IMR-90 (cell line): ENCODE measurements at regions not wholly inside any gene's neighbourhood (a gene's known extent, or its start where the extent isn't known, plus 50 kb on each side); places are given as distances from the start of the nearest gene placed in this dataset.

Source experiments
- ATAC-seq: fragments of 200-7000 bp; cut with Tn5 transposase; 2 replicates; pipeline ENCODE4 v1.9.1; 2020; ENCODE audit warnings: low read depth, mild to moderate bottlenecking, moderate library complexity
- BruUV-seq: library from RNA; stranded (reverse); fragments of 400-500 nt; replicated peaks from 2 replicates; lab custom pipeline; 2021; lab: Mats Ljungman, UMichigan
- CTCF ChIA-PET: fragments of 300-600 bp; formaldehyde crosslinking; extraction: SDS; loops from one replicate; lab custom pipeline; 2021; ENCODE audit warnings: antibody characterized with exemption; lab: Yijun Ruan, JAX
- POLR2A ChIA-PET: fragments of 300-600 bp; sonication (Branson Sonifier 250); formaldehyde crosslinking; loops from one replicate; lab custom pipeline; 2022; ENCODE audit warnings: antibody characterized with exemption; ENCODE audit not compliant: unreplicated experiment; lab: Charles Lee
- DNase-seq: peaks from one replicate; pipeline ENCODE4 v3.0.0; 2013
- H2AFZ ChIP-seq: replicated peaks from 2 replicates; pipeline ENCODE3; 2013; ENCODE audit warnings: low read length, mild to moderate bottlenecking; ENCODE audit not compliant: poor library complexity
- H2AK5ac ChIP-seq: 2 replicates; pipeline ENCODE4 v1.6.1; 2013; ENCODE audit warnings: low read depth, low read length, inconsistent platforms
- H2AK9ac ChIP-seq: replicated peaks from 2 replicates; pipeline ENCODE3; 2013; ENCODE audit warnings: mild to moderate bottlenecking, low read depth, low read length, moderate library complexity; ENCODE audit not compliant: poor library complexity
- H2BK120ac ChIP-seq: 2 replicates; pipeline ENCODE4 v1.6.1; 2013; ENCODE audit warnings: low read depth, low read length, inconsistent platforms
- H2BK15ac ChIP-seq: 3 replicates; pipeline ENCODE4 v1.6.1; 2013; ENCODE audit warnings: low read depth, low read length, inconsistent platforms
- H2BK20ac ChIP-seq: 2 replicates; pipeline ENCODE4 v1.6.1; 2013; ENCODE audit warnings: low read depth, mild to moderate bottlenecking, inconsistent platforms, low read length, moderate library complexity
- H2BK5ac ChIP-seq: 2 replicates; pipeline ENCODE4 v1.6.1; 2013; ENCODE audit warnings: mild to moderate bottlenecking, low read depth, low read length, inconsistent platforms; ENCODE audit not compliant: poor library complexity, severe bottlenecking
- H3K14ac ChIP-seq: replicated peaks from 2 replicates; pipeline ENCODE4 v1.6.1; 2013; ENCODE audit warnings: low read depth, low read length, inconsistent platforms
- H3K18ac ChIP-seq: 2 replicates; pipeline ENCODE4 v1.6.1; 2013; ENCODE audit warnings: low read depth, low read length, control low read depth
- H3K23ac ChIP-seq: 2 replicates; pipeline ENCODE4 v1.6.1; 2013; ENCODE audit warnings: low read depth, low read length, inconsistent platforms
- H3K27ac ChIP-seq: 2 replicates; pipeline ENCODE4 v1.5.1; 2013; ENCODE audit warnings: mild to moderate bottlenecking, control low read depth, low read length; ENCODE audit not compliant: insufficient read depth
- H3K27me3 ChIP-seq: 2 replicates; pipeline ENCODE4 v1.6.1; 2013; ENCODE audit warnings: low read length; ENCODE audit not compliant: control insufficient read depth, insufficient read depth
- H3K36me3 ChIP-seq: 2 replicates; pipeline ENCODE4 v1.6.1; 2013; ENCODE audit warnings: low read length, mixed read lengths; ENCODE audit not compliant: control insufficient read depth, insufficient read depth
- H3K4ac ChIP-seq: 2 replicates; pipeline ENCODE4 v1.6.1; 2013; ENCODE audit warnings: low read depth, low read length, inconsistent platforms
- H3K4me1 ChIP-seq: 2 replicates; pipeline ENCODE4 v1.6.1; 2013; ENCODE audit warnings: low read length, mixed read lengths; ENCODE audit not compliant: control insufficient read depth, insufficient read depth
- H3K4me2 ChIP-seq: 2 replicates; pipeline ENCODE4 v1.6.1; 2013; ENCODE audit warnings: low read depth, mild to moderate bottlenecking, control low read depth, low read length, moderate library complexity
- H3K4me3 ChIP-seq: 2 replicates; pipeline ENCODE4 v1.5.1; 2013; ENCODE audit warnings: low read depth, mild to moderate bottlenecking, control low read depth, low read length, moderate library complexity; ENCODE audit not compliant: insufficient read depth
- H3K56ac ChIP-seq: 2 replicates; pipeline ENCODE4 v1.6.1; 2013; ENCODE audit warnings: low read length, inconsistent platforms; ENCODE audit not compliant: insufficient read depth; ENCODE audit errors: extremely low read depth
- H3K79me1 ChIP-seq, 2 experiments: 2 replicates each; pipeline ENCODE4 v1.6.1; 2013; ENCODE audit warnings: low read length in 2 of 2, inconsistent platforms in 1 of 2, low read depth in 1 of 2
- H3K9ac ChIP-seq: 2 replicates; pipeline ENCODE4 v1.6.1; 2013; ENCODE audit warnings: low read depth, low read length, control low read depth
- H3K9me1 ChIP-seq: 2 replicates; pipeline ENCODE4 v1.6.1; 2013; ENCODE audit warnings: low read length, inconsistent platforms; ENCODE audit not compliant: insufficient read depth
- H3K9me3 ChIP-seq: 2 replicates; pipeline ENCODE4 v1.6.1; 2013; ENCODE audit warnings: low read length; ENCODE audit not compliant: control insufficient read depth, insufficient read depth
- H4K20me1 ChIP-seq: 2 replicates; pipeline ENCODE4 v1.6.1; 2013; ENCODE audit warnings: low read length, inconsistent platforms; ENCODE audit not compliant: insufficient read depth
- H4K5ac ChIP-seq: 2 replicates; pipeline ENCODE4 v1.6.1; 2013; ENCODE audit warnings: mild to moderate bottlenecking, low read depth, low read length, control low read depth
- H4K8ac ChIP-seq, 2 experiments: 2 replicates each; pipeline ENCODE4 v1.6.1; 2013; ENCODE audit warnings: low read depth in 2 of 2, low read length in 2 of 2, control low read depth in 1 of 2, inconsistent platforms in 1 of 2
- H4K91ac ChIP-seq: 2 replicates; pipeline ENCODE4 v1.6.1; 2013; ENCODE audit warnings: low read depth, low read length, inconsistent platforms; ENCODE audit not compliant: insufficient read depth
- BHLHE40 ChIP-seq: fragments of 150-350 bp; IDR thresholded peaks from 2 replicates; pipeline ENCODE4 v1.6.1; 2016; ENCODE audit warnings: mild to moderate bottlenecking, low read depth, low read length
- CEBPB ChIP-seq: IDR thresholded peaks from 2 replicates; pipeline ENCODE4 v1.6.1; 2012; ENCODE audit warnings: low read depth, low read length, improper control_type of control experiment
- CHD1 ChIP-seq: IDR thresholded peaks from 2 replicates; pipeline ENCODE4 v1.6.1; 2012; ENCODE audit warnings: low read depth, low read length, improper control_type of control experiment
- CTCF ChIP-seq: conservative IDR thresholded peaks from 2 replicates; pipeline ENCODE4 v1.5.1; 2012; ENCODE audit warnings: mild to moderate bottlenecking, low read depth, low read length, improper control_type of control experiment
- ELK1 ChIP-seq: fragments of 150-350 bp; IDR thresholded peaks from 2 replicates; pipeline ENCODE4 v1.6.1; 2016; ENCODE audit warnings: low read depth, mild to moderate bottlenecking, low read length, moderate library complexity, borderline replicate concordance
- FOS ChIP-seq: fragments of 150-350 bp; IDR thresholded peaks from 2 replicates; pipeline ENCODE4 v1.6.1; 2016; ENCODE audit warnings: low read depth, low read length
- MAFK ChIP-seq: IDR thresholded peaks from 2 replicates; pipeline ENCODE4 v1.6.1; 2012; ENCODE audit warnings: low read depth, low read length, improper control_type of control experiment
- MAZ ChIP-seq: IDR thresholded peaks from 2 replicates; pipeline ENCODE4 v1.6.1; 2012; ENCODE audit warnings: low read depth, mild to moderate bottlenecking, low read length, improper control_type of control experiment, moderate library complexity, borderline replicate concordance
- MXI1 ChIP-seq: IDR thresholded peaks from 2 replicates; pipeline ENCODE4 v1.6.1; 2012; ENCODE audit warnings: low read depth, mild to moderate bottlenecking, low read length, moderate library complexity, borderline replicate concordance
- NFE2L2 ChIP-seq: fragments of 150-350 bp; IDR thresholded peaks from 2 replicates; pipeline ENCODE4 v1.6.1; 2016; ENCODE audit warnings: low read depth, mild to moderate bottlenecking, low read length
- POLR2A ChIP-seq: IDR thresholded peaks from 2 replicates; pipeline ENCODE4 v1.6.1; 2012; ENCODE audit warnings: mild to moderate bottlenecking, low read depth, low read length
- RAD21 ChIP-seq: IDR thresholded peaks from 2 replicates; pipeline ENCODE4 v1.6.1; 2012; ENCODE audit warnings: low read length, improper control_type of control experiment
- RCOR1 ChIP-seq: IDR thresholded peaks from 2 replicates; pipeline ENCODE4 v1.6.1; 2012; ENCODE audit warnings: mild to moderate bottlenecking, low read length, improper control_type of control experiment; ENCODE audit not compliant: insufficient replicate concordance
- RFX5 ChIP-seq: IDR thresholded peaks from 2 replicates; pipeline ENCODE4 v1.8.0; 2012; ENCODE audit warnings: low read depth, mild to moderate bottlenecking, low read length, moderate library complexity
- SMC3 ChIP-seq: fragments of 150-350 bp; IDR thresholded peaks from 2 replicates; pipeline ENCODE4 v1.6.1; 2016; ENCODE audit warnings: low read depth, mild to moderate bottlenecking, antibody characterized with exemption, low read length, moderate library complexity
- USF2 ChIP-seq: fragments of 150-350 bp; IDR thresholded peaks from 2 replicates; pipeline ENCODE4 v1.6.1; 2017; ENCODE audit warnings: mild to moderate bottlenecking, antibody characterized with exemption, low read length, low read depth
- WGBS, 2 experiments: methylation state at CpG; one replicate each; pipeline versions ENCODE4 v1.1.5 to v1.1.7; 2013; ENCODE audit warnings: missing lambda C conversion rate in 2 of 2; ENCODE audit not compliant: insufficient read length in 1 of 2; ENCODE audit errors: extremely low coverage in 2 of 2; 5-methylcytosine and 5-hydroxymethylcytosine counted together
- dilution Hi-C: fragments of 300-500 bp; cut with HindIII; formaldehyde crosslinking; loops from one replicate; pipeline ENCODE4 v1.14.3; 2018; ENCODE audit warnings: low sequenced_read_pairs; ENCODE audit not compliant: unreplicated experiment
- in situ Hi-C: fragments of 300-500 bp; cut with MboI; formaldehyde crosslinking; loops from 3 replicates; pipeline ENCODE4 v1.14.3; 2019; ENCODE audit warnings: low sequenced_read_pairs, inconsistent platforms, mixed read lengths
- intact Hi-C: fragments of 100-400 bp; cut with micrococcal nuclease; formaldehyde crosslinking; loops from 2 replicates; pipeline ENCODE4 v1.10.0; 2022

- Histone ChIP-seq H4K20me1 (no peaks in the 10 kb centered on the region), H3K18ac (no peak overlapping the region), H3K27me3 (peaks cover 64% of the 10 kb centered on the region), H2AK5ac (no peak overlapping the region), H3K9me1 (no peaks in the 10 kb centered on the region), H3K56ac (no peak overlapping the region), H3K9ac (no peak overlapping the region), H4K91ac (no peak overlapping the region), H3K4me1 (peaks cover 2% of the 10 kb centered on the region; the same call in 1 of the 2 replicates), H2BK15ac (no peak overlapping the region), H2AFZ (no peak overlapping the region), H2BK20ac (no peak overlapping the region), H3K4ac (no peak overlapping the region), H2BK120ac (no peak overlapping the region), H4K8ac (no peak overlapping the region), H4K5ac (no peak overlapping the region), H3K36me3 (no peaks in the 10 kb centered on the region), H3K23ac (no peak overlapping the region), H3K79me1 (no peaks in the 10 kb centered on the region), H3K4me3 (no peak overlapping the region), H3K9me3 (no peaks in the 10 kb centered on the region), H2BK5ac (no peak overlapping the region), H2AK9ac (no peak overlapping the region), H3K27ac (no peak overlapping the region), H3K4me2 (no peak overlapping the region), H3K14ac (no peak overlapping the region)
- BruUV-seq: no TSS peak
- TF ChIP-seq USF2 (no peak), CHD1 (no peak), CTCF (no peak), RAD21 (no peak), RCOR1 (no peak), NFE2L2 (no peak), ELK1 (no peak), BHLHE40 (no peak), SMC3 (no peak), RFX5 (no peak), MXI1 (no peak), MAZ (no peak), CEBPB (no peak), FOS (no peak), POLR2A (no peak), MAFK (no peak)
- no CpG with 5 or more reads among the region's 2 CpGs for WGBS, 2 experiments
- DNase-seq (no peak), ATAC-seq (no peak)
- intact Hi-C loops (no loop called here), in situ Hi-C loops (loop anchor here (25.0 kb wide), 1 partner anchor 305 kb away; the partner anchor contains the start of gene B3GNT6), dilution Hi-C loops (no loop called here)
- ChIA-PET CTCF (interaction anchor here (1.0 kb wide), 1 partner anchor 11 kb away, joined by 3 read pairs; no protein-coding TSS in a partner anchor), POLR2A (no interaction called here)
Observed at GRCh38 chr11:76732643-76733042, 50.5 kb upstream of the TSKU start.
